ENCODE measurements at regions not wholly inside any gene's neighbourhood (a gene's known extent, or its start where the extent isn't known, plus 50 kb on each side); places are given as distances from the start of the nearest gene placed in this dataset.
A peak's percentile ranks its signal among the peaks of the same experiment; 100 is the strongest.

DNA sequence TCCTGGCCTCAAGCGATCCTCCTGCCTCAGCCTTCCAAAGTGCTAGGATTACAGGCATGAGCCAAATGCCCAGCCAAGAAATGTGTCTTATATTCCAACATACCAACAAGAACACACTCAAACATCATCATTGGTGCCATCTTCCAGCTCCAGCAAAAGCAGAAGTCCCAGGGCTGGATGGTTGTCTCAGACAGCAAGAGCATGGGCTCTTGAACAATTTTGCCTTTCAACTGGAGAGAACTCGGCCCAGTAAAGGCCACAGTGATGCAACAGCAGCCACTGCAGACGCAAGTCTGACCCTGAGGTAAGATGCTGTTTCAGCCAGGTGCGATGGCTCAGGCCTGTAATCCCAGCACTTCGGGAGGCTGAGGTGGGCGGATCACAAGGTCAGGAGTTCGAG is 52.8 kb upstream of the NFE2L3 start:
- H3K4me3 ChIP-seq (ENCODE audit: low read depth, low read length): no peak overlapping the region
- TF ChIP-seq, protein P1, sequence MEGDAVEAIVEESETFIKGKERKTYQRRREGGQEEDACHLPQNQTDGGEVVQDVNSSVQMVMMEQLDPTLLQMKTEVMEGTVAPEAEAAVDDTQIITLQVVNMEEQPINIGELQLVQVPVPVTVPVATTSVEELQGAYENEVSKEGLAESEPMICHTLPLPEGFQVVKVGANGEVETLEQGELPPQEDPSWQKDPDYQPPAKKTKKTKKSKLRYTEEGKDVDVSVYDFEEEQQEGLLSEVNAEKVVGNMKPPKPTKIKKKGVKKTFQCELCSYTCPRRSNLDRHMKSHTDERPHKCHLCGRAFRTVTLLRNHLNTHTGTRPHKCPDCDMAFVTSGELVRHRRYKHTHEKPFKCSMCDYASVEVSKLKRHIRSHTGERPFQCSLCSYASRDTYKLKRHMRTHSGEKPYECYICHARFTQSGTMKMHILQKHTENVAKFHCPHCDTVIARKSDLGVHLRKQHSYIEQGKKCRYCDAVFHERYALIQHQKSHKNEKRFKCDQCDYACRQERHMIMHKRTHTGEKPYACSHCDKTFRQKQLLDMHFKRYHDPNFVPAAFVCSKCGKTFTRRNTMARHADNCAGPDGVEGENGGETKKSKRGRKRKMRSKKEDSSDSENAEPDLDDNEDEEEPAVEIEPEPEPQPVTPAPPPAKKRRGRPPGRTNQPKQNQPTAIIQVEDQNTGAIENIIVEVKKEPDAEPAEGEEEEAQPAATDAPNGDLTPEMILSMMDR (conservative IDR thresholded peaks at IDR 0.05; ENCODE audit: low read depth, low read length): no peak
- DNase-seq (ENCODE audit: low read depth): no peak

DNA sequence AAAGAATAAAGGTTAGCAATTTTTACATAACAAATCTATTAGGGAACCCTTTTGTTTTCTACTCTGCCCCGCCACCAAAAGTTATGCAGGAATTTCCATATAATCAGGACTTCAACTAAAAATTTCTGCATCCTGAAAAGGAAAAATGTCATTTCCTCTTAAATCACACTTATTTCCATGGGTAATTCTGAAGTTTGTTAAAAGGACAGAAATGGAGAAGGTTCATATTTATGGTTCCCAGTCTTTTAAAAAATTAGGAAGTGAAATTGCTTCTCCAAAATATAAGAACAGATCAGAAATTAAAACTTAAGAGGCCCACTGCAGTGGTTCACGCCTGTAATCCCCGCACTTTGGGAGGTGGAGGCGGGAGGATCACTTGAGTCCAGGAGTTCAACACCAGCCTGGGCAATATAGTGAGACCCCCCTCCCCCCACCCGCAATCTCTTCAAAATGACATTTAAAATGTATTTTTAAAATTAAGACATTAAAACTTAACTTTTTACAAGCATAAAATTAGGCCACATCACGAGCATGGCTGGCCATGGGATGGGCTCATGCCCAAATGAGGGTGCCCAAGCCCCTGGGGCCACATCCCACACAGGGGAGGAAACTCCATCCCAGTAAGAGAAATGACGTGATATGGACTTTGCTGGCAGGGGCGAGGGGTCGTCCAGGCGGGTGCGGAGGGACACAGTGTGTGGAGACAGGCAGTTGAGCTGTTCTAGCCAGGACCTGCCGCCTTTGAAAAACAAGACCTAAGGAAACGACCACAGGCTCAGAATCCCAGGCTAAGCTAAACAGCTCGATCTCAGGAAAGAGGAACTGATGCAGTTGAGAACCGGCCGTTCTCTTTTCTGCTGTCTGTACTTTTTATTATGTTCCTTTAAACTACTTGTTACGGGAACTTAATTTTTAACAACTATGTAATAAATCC is 51.3 kb upstream of the NFE2L3 start:
- H3K4me3 ChIP-seq (ENCODE audit: low read depth, low read length): peak overlapping the region; percentile 56
- DNase-seq (ENCODE audit: low read depth): peak; percentile 25
- TF ChIP-seq, protein P1 (conservative IDR thresholded peaks at IDR 0.05; ENCODE audit: low read depth, low read length): no peak

DNA sequence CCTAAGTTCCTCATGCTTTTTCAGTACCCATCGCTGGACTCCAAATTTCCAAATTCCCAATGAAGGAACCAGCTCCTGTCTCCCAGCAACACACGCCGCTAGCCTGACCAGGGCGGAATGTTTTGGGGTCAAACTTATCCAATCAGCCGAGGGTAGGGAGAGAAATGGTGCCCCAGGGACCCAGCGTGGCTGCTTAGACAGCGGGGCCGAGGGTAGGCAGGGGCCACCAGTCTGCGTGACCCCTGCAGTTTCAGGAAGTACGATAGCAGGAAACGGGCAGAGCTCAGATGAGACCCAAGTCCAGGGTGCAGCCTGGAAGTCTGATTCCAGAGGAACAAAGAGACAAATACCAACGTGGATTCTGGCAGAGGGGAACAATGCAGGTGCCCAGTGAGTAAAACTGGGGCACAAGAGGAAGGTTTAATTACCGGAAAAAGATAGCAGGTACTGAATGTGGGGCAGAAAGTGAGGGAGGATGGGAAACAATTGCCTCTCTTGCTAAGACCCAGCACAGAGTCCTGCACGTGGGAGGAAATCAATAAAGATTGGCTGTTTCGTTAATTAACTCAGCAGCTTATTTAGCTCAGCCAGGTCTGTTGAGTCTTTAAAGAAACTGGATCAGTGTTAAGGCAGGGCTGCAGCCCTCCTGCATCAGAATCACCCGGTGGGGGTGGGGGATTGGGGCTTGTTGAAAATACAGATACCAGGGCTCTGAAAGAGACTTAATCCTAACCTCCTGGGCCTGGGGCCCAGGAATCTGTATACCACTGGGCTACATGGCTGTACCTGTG is 50.4 kb upstream of the NFE2L3 start:
- TF ChIP-seq, protein P1 (conservative IDR thresholded peaks at IDR 0.05; ENCODE audit: low read depth, low read length): no peak
- DNase-seq (ENCODE audit: low read depth): no peak
- peak overlapping the region; percentile 56 for H3K4me3 ChIP-seq (ENCODE audit: low read depth, low read length)

DNA sequence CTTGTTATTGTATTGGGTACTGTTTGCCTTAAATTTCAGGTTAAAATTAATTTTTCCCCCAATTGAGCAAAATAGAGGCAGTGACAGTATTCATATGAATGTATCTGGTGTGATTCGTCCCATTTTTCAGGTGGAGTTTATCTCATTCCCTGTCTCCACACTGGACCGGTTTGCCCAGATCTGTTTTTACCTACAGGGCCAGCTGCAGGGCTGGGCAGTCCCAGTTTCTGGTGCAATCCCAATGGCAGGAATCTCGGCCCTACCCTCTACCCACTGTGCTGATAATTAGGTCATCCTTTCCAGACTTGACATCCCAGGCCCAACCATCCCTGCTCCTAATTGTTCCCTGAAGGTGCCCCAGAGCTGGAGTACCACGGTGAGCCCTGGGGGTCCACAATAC is 49.8 kb upstream of the NFE2L3 start:
- no peak overlapping the region for H3K4me3 ChIP-seq (ENCODE audit: low read depth, low read length)
- TF ChIP-seq, protein P1 (conservative IDR thresholded peaks at IDR 0.05; ENCODE audit: low read depth, low read length): no peak
- no peak for DNase-seq (ENCODE audit: low read depth)

All from choroid plexus epithelial cell (primary cell).